Posterior cingulate gyrus (tissue), 11 donors: ENCODE measurements at regions not wholly inside any gene's neighbourhood (a gene's known extent, or its start where the extent isn't known, plus 50 kb on each side); places are given as distances from the start of the nearest gene placed in this dataset.
"Not testable (repeated sequence)": the region's sequence is repeated elsewhere in the genome, so short reads cannot be mapped to it uniquely, and the experiment has no call there.

Source experiments
- DNase-seq, 10 donors: peaks; one replicate each; pipeline versions ENCODE4 v3.0.0 to v3.0.0-alpha.2; 2020 to 2021; ENCODE audit warnings: mixed read lengths in 3 of 10
- intact Hi-C: fragments of 100-400 bp; cut with DNase I; formaldehyde crosslinking; loops from one replicate; pipeline ENCODE4 v1.15.1; 2023

DNA sequence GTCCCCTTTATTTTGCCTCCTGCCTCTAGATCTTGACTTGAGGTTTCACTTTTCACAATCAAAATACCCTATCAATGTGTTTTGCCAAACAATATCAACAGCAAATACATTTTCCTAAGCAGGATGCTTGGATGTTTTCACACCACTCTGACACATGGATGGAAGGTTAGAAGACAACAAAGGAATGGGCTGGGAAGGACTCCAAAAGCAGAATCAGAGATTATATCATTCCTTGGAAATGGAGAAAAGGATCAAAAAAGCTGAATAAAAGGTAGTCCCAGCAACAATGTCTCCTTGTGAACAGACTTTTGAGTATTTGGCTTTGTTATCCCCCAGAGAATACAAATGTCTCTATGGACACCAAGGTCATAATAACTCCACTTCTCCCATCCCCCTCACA, 170.8 kb downstream of the ETAA1 start:
- intact Hi-C loops, result no loop called here
- no peak for DNase-seq

- intact Hi-C loops, result no loop called here
- no peak for DNase-seq
Observed at GRCh38 chr2:67570611-67571010, 173.5 kb downstream of the ETAA1 start.

DNA sequence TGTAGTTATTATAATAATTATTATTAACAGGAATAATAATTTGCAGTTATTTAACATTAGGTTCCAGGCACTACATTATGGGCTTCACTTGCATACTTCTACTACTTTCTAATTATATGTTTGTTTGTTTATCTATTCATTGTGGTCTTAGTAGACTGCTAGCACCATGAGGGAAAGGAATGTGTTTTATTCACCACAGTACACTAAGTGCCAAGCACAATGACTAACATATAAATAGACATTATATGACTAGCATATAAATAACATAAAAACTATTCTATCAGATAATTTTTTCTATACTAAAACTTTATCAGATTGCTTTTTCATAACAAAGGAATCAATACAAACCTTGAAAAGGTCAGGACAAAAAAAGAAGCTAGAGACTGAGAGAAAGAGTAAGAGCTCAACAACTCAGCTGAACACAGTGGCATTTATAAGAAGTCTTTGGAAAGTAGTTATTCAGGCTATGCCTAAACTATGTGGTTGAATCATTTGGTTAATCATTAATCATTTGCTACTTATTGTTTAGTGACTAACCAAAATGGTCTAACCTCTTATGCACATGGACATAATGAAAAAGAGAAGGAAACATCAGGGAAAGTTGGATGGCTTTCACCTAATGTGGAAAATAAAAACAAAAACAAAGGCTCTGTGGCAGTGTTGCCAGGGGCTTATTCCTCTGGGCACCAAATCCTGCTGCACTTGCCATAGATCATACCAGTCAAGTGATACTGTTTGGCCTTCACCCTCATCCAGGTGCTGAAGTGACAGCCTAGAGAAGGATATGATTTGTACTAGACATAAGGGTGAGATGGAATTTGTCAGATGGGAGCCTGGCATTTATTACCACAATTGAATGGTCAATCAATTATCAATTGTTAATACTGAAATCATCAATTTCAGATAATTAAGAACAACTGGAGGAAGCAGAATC, 174.9 kb downstream of the ETAA1 start:
- intact Hi-C loops, result no loop called here

GRCh38 chr2:67572721-67573435, 175.7 kb downstream of the ETAA1 start:
- intact Hi-C loops, result no loop called here
- DNase-seq, result no peak

More for the DNA sequence above, 174.9 kb downstream of the ETAA1 start:
- DNase-seq, result no peak

GRCh38 chr2:67574230-67574629, 177.1 kb downstream of the ETAA1 start:
- intact Hi-C loops, result no loop called here
- DNase-seq, result no peak

DNA sequence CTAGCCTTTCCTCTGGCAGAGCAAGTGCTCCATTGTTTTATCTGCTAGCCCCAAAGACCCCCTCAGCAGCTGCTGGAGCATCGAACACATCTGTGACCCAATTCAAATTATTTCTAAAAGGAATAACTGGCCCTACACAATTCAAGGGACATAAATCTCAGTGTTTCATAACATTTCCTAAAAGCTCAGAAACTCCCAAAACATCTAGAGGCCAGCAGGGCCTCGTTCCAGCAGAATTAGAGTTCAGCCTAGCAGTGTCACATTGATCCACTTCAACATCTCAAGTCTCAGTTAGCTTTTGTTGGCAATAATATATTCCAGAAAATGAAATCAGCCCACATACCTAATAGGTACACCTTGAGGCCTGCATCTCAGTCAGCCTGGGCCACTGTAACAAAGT, 179.1 kb downstream of the ETAA1 start:
- DNase-seq, result no peak
- intact Hi-C loops, result no loop called here

DNA sequence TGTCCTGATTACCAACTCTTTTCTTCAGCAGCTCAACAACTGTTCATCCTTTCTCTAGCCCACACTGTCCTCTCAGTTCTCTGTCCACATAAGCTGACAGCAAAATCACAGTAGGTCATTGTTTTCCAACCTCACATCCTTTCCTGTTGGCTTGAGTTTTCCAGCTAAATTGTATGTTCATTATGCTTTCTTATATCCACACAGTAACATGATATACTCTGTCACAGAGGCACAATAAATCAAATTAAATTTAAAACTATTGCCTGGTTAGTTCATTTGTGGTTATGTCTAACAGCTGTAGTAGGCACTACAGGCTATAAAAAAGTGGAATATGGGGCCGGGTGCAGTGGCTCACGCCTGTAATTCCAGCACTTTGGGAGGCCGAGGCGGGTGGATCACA, 179.9 kb downstream of the ETAA1 start:
- intact Hi-C loops, result no loop called here
- DNase-seq, result no peak

DNA sequence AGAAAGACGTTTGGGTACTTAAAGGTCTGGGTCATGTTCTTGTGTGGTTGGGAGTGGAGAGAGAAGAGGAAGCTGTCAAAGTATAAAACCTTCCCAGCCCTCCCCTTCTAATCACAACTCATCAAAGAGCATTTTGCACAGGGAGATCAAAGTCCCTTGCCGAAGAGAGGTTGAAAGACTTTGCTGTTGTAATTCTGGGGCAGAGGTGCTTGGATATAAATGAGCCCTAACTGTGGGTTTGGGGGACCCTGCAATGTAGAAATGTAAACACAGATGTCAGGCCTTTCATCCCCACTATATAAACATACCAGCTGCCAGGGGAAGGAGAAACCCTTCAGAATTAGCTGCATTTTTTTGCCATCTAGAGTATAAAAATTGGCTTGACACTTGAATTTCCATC, 182.1 kb downstream of the ETAA1 start:
- no peak for DNase-seq
- intact Hi-C loops, result no loop called here

DNA sequence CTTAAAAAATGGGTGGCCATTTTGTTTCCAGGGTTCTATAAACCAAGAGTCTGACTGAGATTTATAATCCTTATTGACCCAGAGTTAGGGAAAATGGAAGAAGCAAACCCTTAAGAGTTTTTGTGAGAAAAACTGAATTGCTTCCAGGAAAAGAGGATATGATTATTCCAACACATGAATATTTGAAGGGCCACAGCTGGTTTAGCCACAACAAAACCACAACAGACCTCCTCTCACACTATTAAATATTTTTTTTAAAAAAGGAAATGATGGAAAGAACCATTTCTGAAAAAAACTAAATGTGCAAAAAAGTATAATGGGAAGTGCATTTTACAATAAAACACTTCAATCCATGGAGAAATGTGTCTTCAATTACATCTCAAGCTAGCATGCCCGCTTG, 182.7 kb downstream of the ETAA1 start:
- DNase-seq, result no peak
- intact Hi-C loops, result no loop called here

GRCh38 chr2:67581751-67582150, 184.6 kb downstream of the ETAA1 start:
- DNase-seq, result no peak
- intact Hi-C loops, result no loop called here

- intact Hi-C loops, result no loop called here
- no peak for DNase-seq
Observed at GRCh38 chr2:67583185-67583584, 186.1 kb downstream of the ETAA1 start.

GRCh38 chr2:67585400-67585799, 188.3 kb downstream of the ETAA1 start:
- intact Hi-C loops, result no loop called here
- DNase-seq, result no peak

- intact Hi-C loops, DNase-seq: not testable (repeated sequence)
Observed at GRCh38 chr2:67589121-67589520, 192.0 kb downstream of the ETAA1 start.

DNA sequence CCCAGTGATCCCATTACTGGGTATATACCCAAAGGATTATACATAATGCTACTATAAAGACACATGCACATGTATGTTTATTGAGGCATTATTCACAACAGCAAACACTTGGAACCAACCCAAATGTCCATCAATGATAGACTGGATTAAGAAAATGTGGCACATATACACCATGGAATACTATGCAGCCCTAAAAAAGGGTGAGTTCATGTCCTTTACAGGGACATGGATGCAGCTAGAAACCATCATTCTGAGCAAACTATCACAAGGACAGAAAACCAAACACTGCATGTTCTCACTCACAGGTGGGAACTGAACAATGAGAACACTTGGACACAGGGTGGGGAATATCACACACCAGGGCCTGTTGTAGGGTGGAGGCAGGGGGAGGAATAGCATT, 197.4 kb downstream of the ETAA1 start:
- DNase-seq, intact Hi-C loops: not testable (repeated sequence)

- intact Hi-C loops, result no loop called here
Observed at GRCh38 chr2:67596871-67597270, 199.7 kb downstream of the ETAA1 start.

GRCh38 chr2:67599561-67599960, 202.4 kb downstream of the ETAA1 start:
- DNase-seq, result no peak
- intact Hi-C loops, result no loop called here

More at GRCh38 chr2:67596871-67597270, 199.7 kb downstream of the ETAA1 start:
- DNase-seq, result no peak

DNA sequence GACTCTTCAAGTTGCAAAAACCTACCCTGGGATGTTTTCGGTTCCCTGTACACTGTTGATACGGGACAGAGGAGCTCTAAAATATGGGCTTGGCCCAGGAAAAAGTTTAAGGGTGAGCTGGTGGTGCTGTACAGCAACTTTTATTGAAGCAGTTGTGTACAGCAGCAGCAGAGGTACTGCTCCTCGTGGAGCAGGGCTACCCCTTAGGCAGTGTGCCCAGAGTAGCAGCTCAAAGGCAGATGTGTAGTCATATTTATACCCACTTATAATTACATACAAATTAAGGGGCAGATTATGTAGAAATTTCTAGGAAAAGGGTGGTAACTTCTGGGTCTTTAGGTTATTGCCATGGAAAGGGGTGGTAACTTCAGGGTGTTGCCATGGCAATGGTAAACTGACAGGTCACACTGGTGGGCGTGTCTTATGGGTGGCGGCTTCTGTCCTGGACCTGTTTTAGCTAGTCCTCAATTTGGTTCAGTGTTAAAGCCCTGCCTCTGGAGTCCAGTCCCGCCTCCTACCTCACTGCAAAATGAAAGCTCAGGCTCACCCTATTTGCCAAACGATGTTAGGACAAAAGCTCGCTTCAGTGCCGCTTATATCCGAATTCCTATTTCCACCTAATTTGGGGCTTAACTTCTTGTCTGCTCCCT, 203.2 kb downstream of the ETAA1 start:
- no peak for DNase-seq
- intact Hi-C loops, result no loop called here

GRCh38 chr2:67600946-67601345, 203.8 kb downstream of the ETAA1 start:
- intact Hi-C loops, result no loop called here

GRCh38 chr2:67604360-67604759, 207.2 kb downstream of the ETAA1 start:
- no peak for DNase-seq
- intact Hi-C loops, result no loop called here

More at GRCh38 chr2:67600946-67601345, 203.8 kb downstream of the ETAA1 start:
- no peak for DNase-seq

DNA sequence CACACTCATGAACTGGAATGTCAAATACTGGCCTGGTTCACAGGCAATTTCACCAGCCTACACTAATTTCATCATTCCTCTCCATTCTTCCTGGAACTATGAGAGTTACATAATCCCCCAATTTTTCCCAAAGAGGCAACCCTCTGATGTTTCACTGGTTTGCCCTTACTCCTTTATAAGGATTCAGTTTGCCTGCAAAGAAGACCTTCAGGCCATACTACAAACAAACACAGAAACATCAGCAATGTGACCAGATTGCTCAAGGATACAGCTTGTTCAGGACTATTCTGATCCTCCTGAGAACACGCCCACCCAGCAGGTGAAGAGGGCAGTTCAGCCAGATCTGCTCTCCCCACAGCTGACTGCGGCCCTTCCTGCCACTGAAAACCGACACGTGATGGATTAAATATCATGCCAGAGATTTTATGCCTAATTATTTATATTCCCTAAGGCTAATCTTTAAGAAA, 215.5 kb downstream of the ETAA1 start:
- DNase-seq, result peak in 1 of 10 donors; percentile 37
- intact Hi-C loops, result no loop called here

GRCh38 chr2:67613227-67613626, 216.1 kb downstream of the ETAA1 start:
- DNase-seq, result no peak
- intact Hi-C loops, result no loop called here
